Breast epithelium (tissue), 4 donors: ENCODE measurements at regions not wholly inside any gene's neighbourhood (a gene's known extent, or its start where the extent isn't known, plus 50 kb on each side); places are given as distances from the start of the nearest gene placed in this dataset.

Experiments
- DNase-seq, 2 donors: peaks; one replicate each; pipeline ENCODE4 v3.0.0-alpha.2; 2019; ENCODE audit warnings: low spot score in 2 of 2
- H3K27ac ChIP-seq, 2 donors: fragments of 200-600 bp; sonication (generic) in 1 of 2; one replicate each; pipeline ENCODE4 v1.5.1; 2016 to 2019; ENCODE audit warnings: mild to moderate bottlenecking in 1 of 2
- H3K27me3 ChIP-seq, 2 donors: fragments of 200-600 bp; sonication (generic) in 1 of 2; one replicate each; pipeline versions ENCODE4 v1.5.1 to v1.6.0; 2017 to 2019; ENCODE audit warnings: control low read depth in 1 of 2, mild to moderate bottlenecking in 1 of 2
- H3K36me3 ChIP-seq: fragments of 200-600 bp; one replicate; pipeline ENCODE4 v1.5.1; 2019
- H3K4me1 ChIP-seq, 2 donors: fragments of 200-600 bp; sonication (generic); one replicate each; pipeline ENCODE4 v1.5.1; 2016 to 2019; ENCODE audit warnings: control low read depth in 1 of 2
- H3K4me3 ChIP-seq, 3 donors: fragments of 200-600 bp; sonication (generic); 1 replicate in 2 of 3; 2 replicates in 1 of 3; pipeline ENCODE4 v1.5.1; 2016 to 2019; ENCODE audit warnings: mild to moderate bottlenecking in 3 of 3, moderate library complexity in 2 of 3
- H3K9me3 ChIP-seq, 2 donors: fragments of 200-600 bp; sonication (generic) in 1 of 2; one replicate each; pipeline ENCODE4 v1.5.1; 2016 to 2019; ENCODE audit warnings: control low read depth in 1 of 2
- CTCF ChIP-seq, 3 donors: fragments of 450-650 bp; IDR thresholded peaks; one replicate each; pipeline ENCODE4 v1.5.1; 2016 to 2017; ENCODE audit warnings: antibody characterized with exemption in 3 of 3, mild to moderate bottlenecking in 3 of 3, moderate library complexity in 3 of 3
- POLR2A ChIP-seq: fragments of 450-650 bp; IDR thresholded peaks from one replicate; pipeline ENCODE4 v1.6.1; 2016; ENCODE audit warnings: antibody characterized with exemption, mild to moderate bottlenecking, moderate library complexity
- POLR2AphosphoS5 ChIP-seq, 3 donors: sonication (generic); formaldehyde crosslinking; IDR thresholded peaks; one replicate each; pipeline ENCODE4 v1.6.1; 2017; ENCODE audit warnings: antibody characterized with exemption in 3 of 3
- intact Hi-C: fragments of 100-400 bp; cut with DNase I; formaldehyde crosslinking; loops from one replicate; pipeline ENCODE4 v1.15.1; 2023; ENCODE audit warnings: low total_unique reads

GRCh38 chr4:136863756-136864155 is 668.5 kb downstream of the PCDH18 start:
- H3K36me3 ChIP-seq: no peaks in the 10 kb centered on the region
- intact Hi-C loops: no loop called here
- no peak overlapping the region for H3K27ac ChIP-seq

GRCh38 chr4:136862653-136863052 is 669.6 kb downstream of the PCDH18 start:
- DNase-seq: no peak
- H3K9me3 ChIP-seq: no peaks in the 10 kb centered on the region
- intact Hi-C loops: no loop called here
- H3K27ac ChIP-seq: no peak overlapping the region
- H3K27me3 ChIP-seq: no peaks in the 10 kb centered on the region
- H3K4me1 ChIP-seq: no peaks in the 10 kb centered on the region
- no peak for TF ChIP-seq POLR2A
- no peak for TF ChIP-seq POLR2AphosphoS5 (IDR thresholded peaks at IDR 0.05)
- H3K36me3 ChIP-seq: no peaks in the 10 kb centered on the region
- no peak overlapping the region for H3K4me3 ChIP-seq

More at GRCh38 chr4:136863756-136864155, 668.5 kb downstream of the PCDH18 start:
- DNase-seq: no peak
- TF ChIP-seq CTCF (IDR thresholded peaks at IDR 0.05) (no peak), POLR2AphosphoS5 (IDR thresholded peaks at IDR 0.05) (no peak), POLR2A (no peak)
- no peak overlapping the region for H3K4me3 ChIP-seq
- H3K4me1 ChIP-seq: no peaks in the 10 kb centered on the region
- no peaks in the 10 kb centered on the region for H3K9me3 ChIP-seq
- H3K27me3 ChIP-seq: no peaks in the 10 kb centered on the region

- no peak overlapping the region for H3K27ac ChIP-seq
- no peaks in the 10 kb centered on the region for H3K36me3 ChIP-seq
- no peaks in the 10 kb centered on the region for H3K4me1 ChIP-seq
- no peaks in the 10 kb centered on the region for H3K9me3 ChIP-seq
- intact Hi-C loops: no loop called here
- TF ChIP-seq POLR2AphosphoS5 (IDR thresholded peaks at IDR 0.05) (no peak), POLR2A (no peak), CTCF (IDR thresholded peaks at IDR 0.05) (no peak)
- DNase-seq: no peak
- H3K4me3 ChIP-seq: no peak overlapping the region
- H3K27me3 ChIP-seq: no peaks in the 10 kb centered on the region
Observed at GRCh38 chr4:136861091-136861490, 671.2 kb downstream of the PCDH18 start.

- H3K9me3 ChIP-seq: no peaks in the 10 kb centered on the region
- H3K4me3 ChIP-seq: no peak overlapping the region
- no peak for TF ChIP-seq POLR2A
- no peak for TF ChIP-seq POLR2AphosphoS5 (IDR thresholded peaks at IDR 0.05)
- no peak for TF ChIP-seq CTCF (IDR thresholded peaks at IDR 0.05)
- intact Hi-C loops: no loop called here
- DNase-seq: no peak
- no peaks in the 10 kb centered on the region for H3K27me3 ChIP-seq
- no peak overlapping the region for H3K27ac ChIP-seq
- H3K4me1 ChIP-seq: no peaks in the 10 kb centered on the region
- H3K36me3 ChIP-seq: no peaks in the 10 kb centered on the region
Observed at GRCh38 chr4:136858903-136859302, 673.4 kb downstream of the PCDH18 start.

- no peak for TF ChIP-seq CTCF (IDR thresholded peaks at IDR 0.05)
- no peak for TF ChIP-seq POLR2AphosphoS5 (IDR thresholded peaks at IDR 0.05)
- TF ChIP-seq POLR2A: no peak
- Histone ChIP-seq H3K4me1 (no peaks in the 10 kb centered on the region), H3K36me3 (no peaks in the 10 kb centered on the region), H3K9me3 (no peaks in the 10 kb centered on the region), H3K4me3 (no peak overlapping the region), H3K27ac (no peak overlapping the region), H3K27me3 (no peaks in the 10 kb centered on the region)
- DNase-seq: no peak
- intact Hi-C loops: no loop called here
Observed at GRCh38 chr4:136855886-136856285, 676.4 kb downstream of the PCDH18 start.

- intact Hi-C loops: no loop called here
- H3K36me3 ChIP-seq: no peaks in the 10 kb centered on the region
- no peak overlapping the region for H3K27ac ChIP-seq
- H3K4me1 ChIP-seq: no peaks in the 10 kb centered on the region
- TF ChIP-seq CTCF (IDR thresholded peaks at IDR 0.05): no peak
- TF ChIP-seq POLR2A: no peak
- no peak for TF ChIP-seq POLR2AphosphoS5 (IDR thresholded peaks at IDR 0.05)
- no peaks in the 10 kb centered on the region for H3K27me3 ChIP-seq
- no peak overlapping the region for H3K4me3 ChIP-seq
- no peaks in the 10 kb centered on the region for H3K9me3 ChIP-seq
- DNase-seq: no peak
Observed at GRCh38 chr4:136850446-136850845, 681.8 kb downstream of the PCDH18 start.
